ENCODE measurements at regions not wholly inside any gene's neighbourhood (a gene's known extent, or its start where the extent isn't known, plus 50 kb on each side); places are given as distances from the start of the nearest gene placed in this dataset.

DNA sequence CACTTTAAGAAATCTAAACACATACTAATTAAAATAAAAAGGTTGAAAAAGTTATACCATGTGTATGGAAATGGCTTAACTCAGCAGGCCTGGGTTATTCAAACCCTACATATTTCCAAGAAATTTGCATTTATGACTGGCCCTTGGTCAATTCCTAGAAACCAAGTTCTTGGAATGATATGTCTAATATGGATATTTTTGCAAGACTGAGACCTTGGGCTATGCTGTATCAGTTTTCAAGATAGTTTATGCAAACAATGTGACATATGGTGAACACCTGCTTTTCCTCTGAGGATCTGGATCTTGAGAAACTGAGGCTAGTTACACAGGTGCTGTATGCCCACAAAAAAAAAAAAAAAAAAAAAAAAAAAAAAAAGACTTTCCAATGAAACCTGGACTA lies 536.9 kb upstream of the HS3ST5 start:
- Histone ChIP-seq H3K36me3 (ENCODE audit: control insufficient read depth in 2 of 4, insufficient read depth in 4 of 4, low read length in 3 of 4) (no peaks in the 10 kb centered on the region), H3K18ac (ENCODE audit: extremely low read depth, low read length) (no peak overlapping the region), H2AK5ac (ENCODE audit: low read depth, low read length) (no peak overlapping the region), H2BK5ac (ENCODE audit: low read depth, low read length) (no peak overlapping the region), H3K27me3 (replicated peaks in 1 of 4; ENCODE audit: control insufficient read depth in 3 of 4, extremely low read depth in 1 of 4, insufficient read depth in 3 of 4, low read length in 3 of 4) (no peaks in the 10 kb centered on the region), H3K4me1 (replicated peaks in 1 of 4; ENCODE audit: control insufficient read depth in 3 of 4, insufficient read depth in 4 of 4, low read length in 3 of 4) (no peaks in the 10 kb centered on the region), H4K91ac (replicated peaks; ENCODE audit: insufficient read length, low read length) (no peak overlapping the region), H3K4me3 (ENCODE audit: extremely low read depth in 1 of 4, insufficient read depth in 2 of 4, low read depth in 3 of 4, low read length in 4 of 4) (no peak overlapping the region), H4K20me1 (replicated peaks in 1 of 2; ENCODE audit: control insufficient read depth in 1 of 2, insufficient read depth in 2 of 2, low read length in 2 of 2) (no peaks in the 10 kb centered on the region), H2AFZ (ENCODE audit: low read length) (no peak overlapping the region), H3K56ac (replicated peaks; ENCODE audit: insufficient read length, low read depth, low read length) (no peak overlapping the region), H3K23ac (ENCODE audit: insufficient read length) (no peak overlapping the region), H3K9me3 (ENCODE audit: insufficient read depth in 2 of 2, low read depth in 1 of 2, low read length in 1 of 2) (no peaks in the 10 kb centered on the region), H2BK12ac (ENCODE audit: low read depth, low read length) (no peak overlapping the region), H3K4ac (replicated peaks; ENCODE audit: insufficient read length, low read depth, low read length) (no peak overlapping the region), H3K27ac (ENCODE audit: low read depth, low read length) (no peak overlapping the region), H2BK120ac (replicated peaks; ENCODE audit: low read depth, low read length) (no peak overlapping the region), H3K4me2 (ENCODE audit: insufficient read depth in 1 of 2, low read depth in 2 of 2, low read length in 2 of 2) (no peak overlapping the region), H3K79me1 (ENCODE audit: low read depth, low read length) (no peaks in the 10 kb centered on the region), H3K23me2 (ENCODE audit: low read depth, low read length) (no peaks in the 10 kb centered on the region), H3K79me2 (ENCODE audit: control insufficient read depth in 1 of 2, insufficient read depth in 2 of 2, low read length in 2 of 2) (no peaks in the 10 kb centered on the region), H4K5ac (ENCODE audit: insufficient read length, low read depth, low read length) (no peak overlapping the region), H3K14ac (ENCODE audit: insufficient read length) (no peak overlapping the region), H4K8ac (ENCODE audit: extremely low read depth, insufficient read depth, low read length) (no peak overlapping the region), H2BK15ac (ENCODE audit: low read length) (no peak overlapping the region), H2BK20ac (ENCODE audit: low read length) (no peak overlapping the region), H3K9ac (replicated peaks in 1 of 4; ENCODE audit: extremely low read depth in 1 of 4, low read depth in 3 of 4, low read length in 3 of 4) (no peak overlapping the region)
- no peak for TF ChIP-seq JUND (IDR thresholded peaks at IDR 0.05; ENCODE audit: low read length)
- TF ChIP-seq TAF7 (optimal IDR thresholded peaks at IDR 0.05; ENCODE audit: borderline replicate concordance, low read depth, low read length), result no peak
- TF ChIP-seq GTF2F1 (IDR thresholded peaks at IDR 0.05; ENCODE audit: borderline replicate concordance, low read depth, low read length), result no peak
- TF ChIP-seq RNF2 (IDR thresholded peaks at IDR 0.05; ENCODE audit: borderline replicate concordance, low read depth, low read length, missing control alignments, poor library complexity, severe bottlenecking), result no peak
- no peak for TF ChIP-seq POU5F1 (IDR thresholded peaks at IDR 0.05; ENCODE audit: low read depth, low read length)
- no peak for TF ChIP-seq ZNF274 (IDR thresholded peaks at IDR 0.05; ENCODE audit: borderline replicate concordance, extremely low read depth, low read length)
- POLR2A ChIA-PET (ENCODE audit: partially characterized antibody), result no interaction called here
- no peak for DNase-seq (ENCODE audit: low read depth in 1 of 2, low spot score in 2 of 2)
- no peak for FAIRE-seq
- CTCF ChIA-PET (ENCODE audit: partially characterized antibody), result no interaction called here
